Body of pancreas (tissue), 4 donors: ENCODE measurements at regions not wholly inside any gene's neighbourhood (a gene's known extent, or its start where the extent isn't known, plus 50 kb on each side); places are given as distances from the start of the nearest gene placed in this dataset.

Experiments
- POLR2A ChIP-seq, 3 donors: fragments of 450-650 bp; IDR thresholded peaks; one replicate each; pipeline ENCODE4 v1.6.1; 2016; ENCODE audit warnings: antibody characterized with exemption in 3 of 3, mild to moderate bottlenecking in 2 of 3
- TF ChIP-seq, protein P1 (sequence below), 7 experiments: fragments of 450-650 bp in 4 of 7; fragments of 200-600 bp in 3 of 7; sonication (generic) in 3 of 7; IDR thresholded peaks; one replicate each; pipeline ENCODE4 v1.5.1; 2016 to 2019; ENCODE audit warnings: antibody characterized with exemption in 7 of 7

DNA sequence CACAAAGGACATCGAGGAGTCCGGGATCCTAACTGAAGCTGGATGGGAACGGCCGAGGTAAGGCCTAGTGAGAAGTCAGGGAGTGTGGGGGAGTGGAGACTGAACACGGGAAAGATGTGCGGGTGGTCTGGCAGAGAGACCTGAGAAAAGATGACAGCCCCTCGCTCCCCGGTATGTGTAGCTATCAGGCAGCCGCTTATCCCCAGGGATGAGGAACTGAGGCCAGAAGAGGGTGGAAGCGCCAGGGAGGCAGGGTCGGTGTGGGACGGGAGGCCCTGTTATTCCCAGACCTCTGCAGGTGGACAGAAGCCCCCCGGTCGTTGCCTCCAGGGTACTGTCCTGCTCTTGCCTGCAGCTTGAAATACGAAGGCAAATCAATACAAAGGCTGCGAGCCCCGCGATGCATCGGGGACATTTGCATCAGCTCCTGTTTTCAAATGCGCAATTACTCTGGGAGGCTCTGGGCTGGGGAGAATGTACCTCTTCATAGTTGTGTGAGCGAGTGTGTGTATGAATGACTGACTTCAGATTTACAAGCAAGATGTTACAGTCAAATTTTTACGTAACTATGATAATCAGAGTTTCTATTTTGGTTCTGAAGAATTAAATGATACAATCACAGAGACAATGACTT is 221.3 kb downstream of the QKI start:
- TF ChIP-seq, protein P1, sequence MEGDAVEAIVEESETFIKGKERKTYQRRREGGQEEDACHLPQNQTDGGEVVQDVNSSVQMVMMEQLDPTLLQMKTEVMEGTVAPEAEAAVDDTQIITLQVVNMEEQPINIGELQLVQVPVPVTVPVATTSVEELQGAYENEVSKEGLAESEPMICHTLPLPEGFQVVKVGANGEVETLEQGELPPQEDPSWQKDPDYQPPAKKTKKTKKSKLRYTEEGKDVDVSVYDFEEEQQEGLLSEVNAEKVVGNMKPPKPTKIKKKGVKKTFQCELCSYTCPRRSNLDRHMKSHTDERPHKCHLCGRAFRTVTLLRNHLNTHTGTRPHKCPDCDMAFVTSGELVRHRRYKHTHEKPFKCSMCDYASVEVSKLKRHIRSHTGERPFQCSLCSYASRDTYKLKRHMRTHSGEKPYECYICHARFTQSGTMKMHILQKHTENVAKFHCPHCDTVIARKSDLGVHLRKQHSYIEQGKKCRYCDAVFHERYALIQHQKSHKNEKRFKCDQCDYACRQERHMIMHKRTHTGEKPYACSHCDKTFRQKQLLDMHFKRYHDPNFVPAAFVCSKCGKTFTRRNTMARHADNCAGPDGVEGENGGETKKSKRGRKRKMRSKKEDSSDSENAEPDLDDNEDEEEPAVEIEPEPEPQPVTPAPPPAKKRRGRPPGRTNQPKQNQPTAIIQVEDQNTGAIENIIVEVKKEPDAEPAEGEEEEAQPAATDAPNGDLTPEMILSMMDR (IDR thresholded peaks at IDR 0.05): no peak
- no peak for TF ChIP-seq POLR2A (IDR thresholded peaks at IDR 0.05)
